GM23338 (cell line): ENCODE measurements at regions not wholly inside any gene's neighbourhood (a gene's known extent, or its start where the extent isn't known, plus 50 kb on each side); places are given as distances from the start of the nearest gene placed in this dataset.
A peak's percentile ranks its signal among the peaks of the same experiment; 100 is the strongest.

Source experiments
- ATAC-seq: fragments of 200-7000 bp; cut with Tn5 transposase; 3 replicates; pipeline ENCODE4 v1.9.1; 2020
- DNase-seq: peaks from one replicate; pipeline ENCODE4 v3.0.0-alpha.2; 2015; ENCODE audit warnings: low spot score
- H2AFZ ChIP-seq: fragments of 200-600 bp; sonication (generic); 2 replicates; pipeline ENCODE4 v1.8.0; 2016; ENCODE audit warnings: antibody characterized with exemption, mild to moderate bottlenecking, moderate library complexity
- H3F3A ChIP-seq: fragments of 200-600 bp; sonication (generic); replicated peaks from 2 replicates; pipeline ENCODE4 v1.8.0; 2017; ENCODE audit warnings: antibody characterized with exemption, mixed run types, low read depth
- H3K27ac ChIP-seq: fragments of 200-600 bp; sonication (generic); 2 replicates; pipeline ENCODE4 v1.6.1; 2016; ENCODE audit warnings: low read depth
- H3K27me3 ChIP-seq: fragments of 200-600 bp; sonication (generic); 2 replicates; pipeline ENCODE4 v1.8.0; 2016; ENCODE audit warnings: mild to moderate bottlenecking, mixed run types, moderate library complexity; ENCODE audit not compliant: insufficient read depth
- H3K36me3 ChIP-seq: fragments of 200-600 bp; sonication (generic); 2 replicates; pipeline ENCODE4 v1.8.0; 2016; ENCODE audit warnings: mild to moderate bottlenecking; ENCODE audit not compliant: insufficient read depth
- H3K4me1 ChIP-seq: fragments of 200-600 bp; sonication (generic); 2 replicates; pipeline ENCODE4 v1.8.0; 2016; ENCODE audit warnings: mild to moderate bottlenecking, moderate library complexity; ENCODE audit not compliant: insufficient read depth
- H3K4me2 ChIP-seq: fragments of 200-600 bp; sonication (generic); 2 replicates; pipeline ENCODE4 v1.7.1; 2017; ENCODE audit warnings: mixed run types
- H3K4me3 ChIP-seq: fragments of 200-600 bp; sonication (generic); 2 replicates; pipeline ENCODE4 v1.6.1; 2016; ENCODE audit warnings: mixed run types
- H3K79me2 ChIP-seq: fragments of 200-600 bp; sonication (generic); replicated peaks from 2 replicates; pipeline ENCODE4 v1.8.0; 2017; ENCODE audit warnings: mild to moderate bottlenecking; ENCODE audit not compliant: insufficient read depth
- H3K9me2 ChIP-seq: fragments of 200-600 bp; sonication (generic); 2 replicates; pipeline ENCODE4 v1.8.0; 2017; ENCODE audit not compliant: insufficient read depth
- H4K20me1 ChIP-seq: fragments of 200-600 bp; sonication (generic); replicated peaks from 2 replicates; pipeline ENCODE4 v1.8.0; 2017; ENCODE audit warnings: mild to moderate bottlenecking; ENCODE audit not compliant: insufficient read depth
- H3K27ac Mint-ChIP-seq: 2 replicates; pipeline ENCODE4 v1.8.0; 2020; ENCODE audit warnings: inconsistent platforms, mild to moderate bottlenecking, moderate library complexity, mixed read lengths
- H3K27me3 Mint-ChIP-seq: 3 replicates; pipeline ENCODE4 v1.8.0; 2022; ENCODE audit warnings: low read depth, mild to moderate bottlenecking, moderate library complexity, mixed read lengths, inconsistent platforms; ENCODE audit not compliant: insufficient read depth, poor library complexity
- H3K36me3 Mint-ChIP-seq: 3 replicates; pipeline ENCODE4 v1.8.0; 2021; ENCODE audit warnings: low read depth, mild to moderate bottlenecking, inconsistent platforms, moderate library complexity, mixed read lengths
- H3K4me1 Mint-ChIP-seq: 3 replicates; pipeline ENCODE4 v1.8.0; 2020; ENCODE audit warnings: mild to moderate bottlenecking, inconsistent platforms, mixed read lengths
- H3K4me3 Mint-ChIP-seq: 3 replicates; pipeline ENCODE4 v1.8.0; 2021; ENCODE audit warnings: moderate library complexity, mild to moderate bottlenecking, inconsistent platforms, mixed read lengths
- H3K9me3 Mint-ChIP-seq: 3 replicates; pipeline ENCODE4 v1.8.0; 2020; ENCODE audit warnings: moderate library complexity, mild to moderate bottlenecking, inconsistent platforms, mixed read lengths
- CTCF ChIP-seq, 2 experiments: fragments of 200-600 bp in 1 of 2; sonication (generic) in 1 of 2; conservative IDR thresholded peaks; 2 replicates each; pipeline versions ENCODE4 v1.5.1 to v1.6.1; 2016 to 2017; ENCODE audit warnings: antibody characterized with exemption in 2 of 2, low read depth in 2 of 2, mild to moderate bottlenecking in 2 of 2, moderate library complexity in 1 of 2
- EZH2 ChIP-seq: fragments of 200-600 bp; sonication (generic); IDR thresholded peaks from one replicate; pipeline ENCODE4 v1.8.0; 2017; ENCODE audit warnings: antibody characterized with exemption, mild to moderate bottlenecking, low read depth; ENCODE audit not compliant: unreplicated experiment
- EZH2phosphoT487 ChIP-seq: fragments of 200-600 bp; sonication (generic); IDR thresholded peaks from one replicate; pipeline ENCODE4 v1.8.1; 2018; ENCODE audit warnings: antibody characterized with exemption; ENCODE audit not compliant: unreplicated experiment
- REST ChIP-seq: IDR thresholded peaks from one replicate; pipeline ENCODE4 v1.6.1; 2018; ENCODE audit warnings: antibody characterized with exemption; ENCODE audit not compliant: unreplicated experiment
- ZNF114 ChIP-seq: fragments of 250-450 bp; sonication (Bioruptor Pico); IDR thresholded peaks from 2 replicates; pipeline ENCODE4 v1.5.0; 2020; ENCODE audit warnings: mild to moderate bottlenecking, moderate library complexity
- ZNF331 ChIP-seq: fragments of 250-450 bp; sonication (Bioruptor Pico); IDR thresholded peaks from 2 replicates; pipeline ENCODE4 v1.5.0; 2020; ENCODE audit warnings: low read depth, mild to moderate bottlenecking, moderate library complexity
- ZNF462 ChIP-seq: fragments of 250-450 bp; sonication (Bioruptor Pico); IDR thresholded peaks from 2 replicates; pipeline ENCODE4 v1.5.0; 2020; ENCODE audit warnings: mild to moderate bottlenecking, moderate library complexity

- no peak overlapping the region for H3K4me2 ChIP-seq
- no peaks in the 10 kb centered on the region for H3K27me3 Mint-ChIP-seq
- H3K27ac ChIP-seq: no peak overlapping the region
- H3K79me2 ChIP-seq: no peaks in the 10 kb centered on the region
- H2AFZ ChIP-seq: peak overlapping the region; percentile 14; the same call in 1 of the 2 replicates
- no peaks in the 10 kb centered on the region for H3K9me3 Mint-ChIP-seq
- H3K36me3 ChIP-seq: no peaks in the 10 kb centered on the region
- H4K20me1 ChIP-seq: no peaks in the 10 kb centered on the region
- no peaks in the 10 kb centered on the region for H3K4me1 ChIP-seq
- H3F3A ChIP-seq: no peaks in the 10 kb centered on the region
- no peaks in the 10 kb centered on the region for H3K36me3 Mint-ChIP-seq
- no peak for ATAC-seq
- no peak overlapping the region for H3K4me3 ChIP-seq
- peak overlapping the region; percentile 1; the same call in 1 of the 2 replicates for H3K27ac Mint-ChIP-seq
- H3K9me2 ChIP-seq: 0 out of 2 replicates have a peak, but pooled peaks cover 4% of the 10 kb centered on the region
- no peaks in the 10 kb centered on the region for H3K27me3 ChIP-seq
- TF ChIP-seq EZH2phosphoT487 (no peak), ZNF114 (no peak), CTCF (conservative IDR thresholded peaks at IDR 0.05; ENCODE audit: low read depth in 2 of 2) (no peak), REST (no peak), ZNF331 (CRISPR knock-in tag) (no peak), ZNF462 (CRISPR knock-in tag) (no peak), EZH2 (no peak)
- H3K4me1 Mint-ChIP-seq: no peaks in the 10 kb centered on the region; the same call in 2 of the 3 replicates
- DNase-seq: no peak
- H3K4me3 Mint-ChIP-seq: no peak overlapping the region
Observed at GRCh38 chr18:54777118-54777791, 51.0 kb upstream of the RAB27B start.
